ENCODE measurements at regions not wholly inside any gene's neighbourhood (a gene's known extent, or its start where the extent isn't known, plus 50 kb on each side); places are given as distances from the start of the nearest gene placed in this dataset.

GRCh38 chr2:180505203-180505602 is 475.2 kb upstream of the UBE2E3 start:
- peak; percentile 71 for ATAC-seq (ENCODE audit: low read depth)
- Histone ChIP-seq H2AFZ (replicated peaks; ENCODE audit: low read length, poor library complexity) (no peak overlapping the region), H3K56ac (ENCODE audit: extremely low read depth, insufficient read depth, low read length) (no peak overlapping the region), H2BK5ac (ENCODE audit: low read depth, low read length, poor library complexity, severe bottlenecking) (no peak overlapping the region), H2BK120ac (ENCODE audit: low read depth, low read length) (no peak overlapping the region), H3K27me3 (ENCODE audit: control insufficient read depth, insufficient read depth, low read length) (no peaks in the 10 kb centered on the region), H3K27ac (ENCODE audit: insufficient read depth, low read length) (no peak overlapping the region), H2AK9ac (replicated peaks; ENCODE audit: low read depth, low read length, poor library complexity) (no peak overlapping the region), H3K9me1 (ENCODE audit: insufficient read depth, low read length) (no peaks in the 10 kb centered on the region), H3K79me1 (ENCODE audit: low read depth in 1 of 2, low read length in 2 of 2) (no peaks in the 10 kb centered on the region), H3K9ac (ENCODE audit: low read depth, low read length) (no peak overlapping the region), H4K20me1 (ENCODE audit: insufficient read depth, low read length) (no peaks in the 10 kb centered on the region), H3K18ac (ENCODE audit: low read depth, low read length) (no peak overlapping the region), H3K9me3 (ENCODE audit: control insufficient read depth, insufficient read depth, low read length) (no peaks in the 10 kb centered on the region), H3K4me1 (ENCODE audit: control insufficient read depth, insufficient read depth, low read length) (peaks cover 2% of the 10 kb centered on the region; the same call in 1 of the 2 replicates), H2AK5ac (ENCODE audit: low read depth, low read length) (no peak overlapping the region), H3K4me3 (ENCODE audit: insufficient read depth, low read depth, low read length) (no peak overlapping the region), H3K14ac (replicated peaks; ENCODE audit: low read depth, low read length) (no peak overlapping the region), H4K8ac (ENCODE audit: low read depth in 2 of 2, low read length in 2 of 2) (no peak overlapping the region), H3K4ac (ENCODE audit: low read depth, low read length) (no peak overlapping the region), H3K36me3 (ENCODE audit: control insufficient read depth, insufficient read depth, low read length) (no peaks in the 10 kb centered on the region), H3K4me2 (ENCODE audit: low read depth, low read length) (peak overlapping the region; percentile 29; the same call in 1 of the 2 replicates), H3K23ac (ENCODE audit: low read depth, low read length) (no peak overlapping the region), H4K5ac (ENCODE audit: low read depth, low read length) (no peak overlapping the region), H2BK20ac (ENCODE audit: low read depth, low read length) (no peak overlapping the region), H2BK15ac (ENCODE audit: low read depth, low read length) (no peak overlapping the region), H4K91ac (ENCODE audit: insufficient read depth, low read depth, low read length) (no peak overlapping the region)
- intact Hi-C loops (cut with micrococcal nuclease): no loop called here
- CTCF ChIA-PET: no interaction called here
- in situ Hi-C loops (cut with MboI; ENCODE audit: low sequenced_read_pairs): no loop called here
- peak; percentile 70 for DNase-seq
- BruUV-seq (replicated peaks): no TSS peak
- no CpG with 5 or more reads among the region's 1 CpG for WGBS, 2 experiments (ENCODE audit: extremely low coverage in 2 of 2, insufficient read length in 1 of 2)
- dilution Hi-C loops (cut with HindIII; ENCODE audit: low sequenced_read_pairs, unreplicated experiment): no loop called here
- POLR2A ChIA-PET (ENCODE audit: unreplicated experiment): no interaction called here
- TF ChIP-seq MXI1 (IDR thresholded peaks at IDR 0.05; ENCODE audit: borderline replicate concordance, low read depth, low read length): no peak
- no peak for TF ChIP-seq RCOR1 (IDR thresholded peaks at IDR 0.05; ENCODE audit: insufficient replicate concordance, low read length)
- TF ChIP-seq CHD1 (IDR thresholded peaks at IDR 0.05; ENCODE audit: low read depth, low read length): no peak
- TF ChIP-seq MAFK (IDR thresholded peaks at IDR 0.05; ENCODE audit: low read depth, low read length): no peak
- TF ChIP-seq POLR2A (IDR thresholded peaks at IDR 0.05; ENCODE audit: low read depth, low read length): no peak
- no peak for TF ChIP-seq MAZ (IDR thresholded peaks at IDR 0.05; ENCODE audit: borderline replicate concordance, low read depth, low read length)
- TF ChIP-seq RFX5 (IDR thresholded peaks at IDR 0.05; ENCODE audit: low read depth, low read length): no peak
- TF ChIP-seq, protein P1, sequence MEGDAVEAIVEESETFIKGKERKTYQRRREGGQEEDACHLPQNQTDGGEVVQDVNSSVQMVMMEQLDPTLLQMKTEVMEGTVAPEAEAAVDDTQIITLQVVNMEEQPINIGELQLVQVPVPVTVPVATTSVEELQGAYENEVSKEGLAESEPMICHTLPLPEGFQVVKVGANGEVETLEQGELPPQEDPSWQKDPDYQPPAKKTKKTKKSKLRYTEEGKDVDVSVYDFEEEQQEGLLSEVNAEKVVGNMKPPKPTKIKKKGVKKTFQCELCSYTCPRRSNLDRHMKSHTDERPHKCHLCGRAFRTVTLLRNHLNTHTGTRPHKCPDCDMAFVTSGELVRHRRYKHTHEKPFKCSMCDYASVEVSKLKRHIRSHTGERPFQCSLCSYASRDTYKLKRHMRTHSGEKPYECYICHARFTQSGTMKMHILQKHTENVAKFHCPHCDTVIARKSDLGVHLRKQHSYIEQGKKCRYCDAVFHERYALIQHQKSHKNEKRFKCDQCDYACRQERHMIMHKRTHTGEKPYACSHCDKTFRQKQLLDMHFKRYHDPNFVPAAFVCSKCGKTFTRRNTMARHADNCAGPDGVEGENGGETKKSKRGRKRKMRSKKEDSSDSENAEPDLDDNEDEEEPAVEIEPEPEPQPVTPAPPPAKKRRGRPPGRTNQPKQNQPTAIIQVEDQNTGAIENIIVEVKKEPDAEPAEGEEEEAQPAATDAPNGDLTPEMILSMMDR (conservative IDR thresholded peaks at IDR 0.05; ENCODE audit: low read depth, low read length): no peak
- no peak for TF ChIP-seq RAD21 (IDR thresholded peaks at IDR 0.05; ENCODE audit: low read length)
- TF ChIP-seq CEBPB (IDR thresholded peaks at IDR 0.05; ENCODE audit: low read depth, low read length): no peak
